ENCODE measurements at regions not wholly inside any gene's neighbourhood (a gene's known extent, or its start where the extent isn't known, plus 50 kb on each side); places are given as distances from the start of the nearest gene placed in this dataset.

GRCh38 chr12:13654456-13654855, 326.9 kb downstream of the GRIN2B start:
- no peak for ATAC-seq
- intact Hi-C loops (cut with micrococcal nuclease; ENCODE audit: unreplicated experiment) (no loop called here), in situ Hi-C loops (cut with HindIII; ENCODE audit: low pct_unique_long_range_greater_than_20kb, low sequenced_read_pairs) (no loop called here)
- H3K27me3 ChIP-seq (ENCODE audit: control insufficient read depth, insufficient read depth, low read length), result no peaks in the 10 kb centered on the region
- no peaks in the 10 kb centered on the region for H3K9me3 ChIP-seq (ENCODE audit: control insufficient read depth, insufficient read depth, low read depth, low read length)
- DNase-seq (ENCODE audit: low read depth, low spot score), result no peak
- BruUV-seq (replicated peaks), result no TSS peak
- no peak overlapping the region for H3K27ac ChIP-seq (ENCODE audit: low read length)
- no peaks in the 10 kb centered on the region for H3K36me3 ChIP-seq (ENCODE audit: control insufficient read depth, insufficient read depth, low read length)
- no peaks in the 10 kb centered on the region for H3K4me1 ChIP-seq (ENCODE audit: control insufficient read depth, insufficient read depth, low read length)
- CTCF ChIA-PET, result no interaction called here
- POLR2A ChIA-PET, result no interaction called here
- no peak overlapping the region for H3K4me3 ChIP-seq (ENCODE audit: low read depth in 2 of 2, low read length in 2 of 2)
- TF ChIP-seq REST (IDR thresholded peaks at IDR 0.05; ENCODE audit: insufficient read depth in 1 of 2, low read depth in 2 of 2, low read length in 1 of 2) (no peak), POLR2AphosphoS5 (IDR thresholded peaks at IDR 0.05; ENCODE audit: low read depth, low read length) (no peak), SIN3A (IDR thresholded peaks at IDR 0.05; ENCODE audit: borderline replicate concordance, insufficient read depth, low read depth, low read length) (no peak), CTCF (IDR thresholded peaks at IDR 0.05) (no peak), TCF7L2 (IDR thresholded peaks at IDR 0.05; ENCODE audit: low read depth, low read length) (no peak)

GRCh38 chr12:13652105-13652504, 329.3 kb downstream of the GRIN2B start:
- in situ Hi-C loops (cut with HindIII; ENCODE audit: low pct_unique_long_range_greater_than_20kb, low sequenced_read_pairs) (no loop called here), intact Hi-C loops (cut with micrococcal nuclease; ENCODE audit: unreplicated experiment) (no loop called here)
- Histone ChIP-seq H3K27ac (ENCODE audit: low read length) (no peak overlapping the region), H3K36me3 (ENCODE audit: control insufficient read depth, insufficient read depth, low read length) (no peaks in the 10 kb centered on the region), H3K9me3 (ENCODE audit: control insufficient read depth, insufficient read depth, low read depth, low read length) (no peaks in the 10 kb centered on the region), H3K4me1 (ENCODE audit: control insufficient read depth, insufficient read depth, low read length) (no peaks in the 10 kb centered on the region), H3K27me3 (ENCODE audit: control insufficient read depth, insufficient read depth, low read length) (no peaks in the 10 kb centered on the region), H3K4me3 (ENCODE audit: low read depth in 2 of 2, low read length in 2 of 2) (no peak overlapping the region)
- DNase-seq (ENCODE audit: low read depth, low spot score) (no peak), ATAC-seq (no peak)
- CTCF ChIA-PET, result no interaction called here
- TF ChIP-seq CTCF (IDR thresholded peaks at IDR 0.05) (no peak), POLR2AphosphoS5 (IDR thresholded peaks at IDR 0.05; ENCODE audit: low read depth, low read length) (no peak), REST (IDR thresholded peaks at IDR 0.05; ENCODE audit: insufficient read depth in 1 of 2, low read depth in 2 of 2, low read length in 1 of 2) (no peak), TCF7L2 (IDR thresholded peaks at IDR 0.05; ENCODE audit: low read depth, low read length) (no peak), SIN3A (IDR thresholded peaks at IDR 0.05; ENCODE audit: borderline replicate concordance, insufficient read depth, low read depth, low read length) (no peak)
- BruUV-seq (replicated peaks), result no TSS peak
- POLR2A ChIA-PET, result no interaction called here

All from Panc1 (cell line).